Nephron progenitor cell (in vitro differentiated cells): ENCODE measurements at regions not wholly inside any gene's neighbourhood (a gene's known extent, or its start where the extent isn't known, plus 50 kb on each side); places are given as distances from the start of the nearest gene placed in this dataset.
A peak's percentile ranks its signal among the peaks of the same experiment; 100 is the strongest.
"Not testable (repeated sequence)": the region's sequence is repeated elsewhere in the genome, so short reads cannot be mapped to it uniquely, and the experiment has no call there.

ENCODE experiments used
- DNase-seq: peaks from one replicate; pipeline ENCODE4 v3.0.0; 2021
- H3K27ac Mint-ChIP-seq: 2 replicates; pipeline ENCODE4 v1.8.0; 2021; ENCODE audit warnings: mild to moderate bottlenecking, moderate library complexity, mixed read lengths
- H3K27me3 Mint-ChIP-seq: 2 replicates; pipeline ENCODE4 v1.8.0; 2021; ENCODE audit warnings: mild to moderate bottlenecking, low read depth, mixed read lengths; ENCODE audit not compliant: poor library complexity
- H3K36me3 Mint-ChIP-seq: 2 replicates; pipeline ENCODE4 v1.8.0; 2021; ENCODE audit warnings: low read depth, mixed read lengths
- H3K4me1 Mint-ChIP-seq: 2 replicates; pipeline ENCODE4 v1.8.0; 2021; ENCODE audit warnings: mixed read lengths
- H3K4me3 Mint-ChIP-seq: 2 replicates; pipeline ENCODE4 v1.8.0; 2021; ENCODE audit warnings: mild to moderate bottlenecking, moderate library complexity, mixed read lengths
- H3K9me3 Mint-ChIP-seq: 2 replicates; pipeline ENCODE4 v1.8.0; 2021; ENCODE audit warnings: mild to moderate bottlenecking, moderate library complexity, mixed read lengths

- not testable (repeated sequence) for DNase-seq, H3K4me3 Mint-ChIP-seq, H3K4me1 Mint-ChIP-seq, H3K27me3 Mint-ChIP-seq, H3K27ac Mint-ChIP-seq, H3K36me3 Mint-ChIP-seq, H3K9me3 Mint-ChIP-seq
Observed at GRCh38 chr2:87254562-87254961, 232.9 kb upstream of the PLGLB1 start.

- H3K36me3 Mint-ChIP-seq, DNase-seq, H3K27me3 Mint-ChIP-seq, H3K4me1 Mint-ChIP-seq, H3K27ac Mint-ChIP-seq, H3K4me3 Mint-ChIP-seq, H3K9me3 Mint-ChIP-seq: not testable (repeated sequence)
Observed at GRCh38 chr2:87255410-87255809, 233.8 kb upstream of the PLGLB1 start.

- not testable (repeated sequence) for H3K27ac Mint-ChIP-seq, H3K9me3 Mint-ChIP-seq, H3K4me1 Mint-ChIP-seq, H3K36me3 Mint-ChIP-seq, H3K4me3 Mint-ChIP-seq, H3K27me3 Mint-ChIP-seq, DNase-seq
Observed at GRCh38 chr2:87258887-87259286, 237.2 kb upstream of the PLGLB1 start.

GRCh38 chr2:87262184-87262702, 240.6 kb upstream of the PLGLB1 start:
- DNase-seq, H3K4me1 Mint-ChIP-seq, H3K4me3 Mint-ChIP-seq, H3K36me3 Mint-ChIP-seq, H3K27ac Mint-ChIP-seq, H3K9me3 Mint-ChIP-seq, H3K27me3 Mint-ChIP-seq: not testable (repeated sequence)

GRCh38 chr2:87263868-87264518, 242.3 kb upstream of the PLGLB1 start:
- H3K36me3 Mint-ChIP-seq, H3K4me1 Mint-ChIP-seq, H3K27ac Mint-ChIP-seq, H3K27me3 Mint-ChIP-seq, DNase-seq, H3K9me3 Mint-ChIP-seq, H3K4me3 Mint-ChIP-seq: not testable (repeated sequence)

- H3K27me3 Mint-ChIP-seq, H3K4me3 Mint-ChIP-seq, H3K4me1 Mint-ChIP-seq, H3K9me3 Mint-ChIP-seq, H3K27ac Mint-ChIP-seq, DNase-seq, H3K36me3 Mint-ChIP-seq: not testable (repeated sequence)
Observed at GRCh38 chr2:87275192-87275591, 253.5 kb upstream of the PLGLB1 start.

- not testable (repeated sequence) for DNase-seq, H3K9me3 Mint-ChIP-seq, H3K4me1 Mint-ChIP-seq, H3K27me3 Mint-ChIP-seq, H3K4me3 Mint-ChIP-seq, H3K36me3 Mint-ChIP-seq, H3K27ac Mint-ChIP-seq
Observed at GRCh38 chr2:87275974-87276629, 254.5 kb upstream of the PLGLB1 start.

- H3K27me3 Mint-ChIP-seq, H3K36me3 Mint-ChIP-seq, DNase-seq: not testable (repeated sequence)
Observed at GRCh38 chr2:87276673-87277072, 255.0 kb upstream of the PLGLB1 start.

GRCh38 chr2:87277734-87278133, 256.1 kb upstream of the PLGLB1 start:
- DNase-seq, H3K4me3 Mint-ChIP-seq, H3K27me3 Mint-ChIP-seq, H3K36me3 Mint-ChIP-seq, H3K4me1 Mint-ChIP-seq, H3K27ac Mint-ChIP-seq, H3K9me3 Mint-ChIP-seq: not testable (repeated sequence)

More at GRCh38 chr2:87276673-87277072, 255.0 kb upstream of the PLGLB1 start:
- not testable (repeated sequence) for H3K27ac Mint-ChIP-seq, H3K9me3 Mint-ChIP-seq, H3K4me3 Mint-ChIP-seq, H3K4me1 Mint-ChIP-seq

GRCh38 chr2:87280596-87281355, 259.1 kb upstream of the PLGLB1 start:
- not testable (repeated sequence) for H3K36me3 Mint-ChIP-seq, H3K4me1 Mint-ChIP-seq, DNase-seq, H3K4me3 Mint-ChIP-seq, H3K27ac Mint-ChIP-seq, H3K27me3 Mint-ChIP-seq, H3K9me3 Mint-ChIP-seq

GRCh38 chr2:87283735-87284470, 262.3 kb upstream of the PLGLB1 start:
- H3K4me1 Mint-ChIP-seq, H3K27me3 Mint-ChIP-seq, H3K9me3 Mint-ChIP-seq, DNase-seq, H3K4me3 Mint-ChIP-seq, H3K27ac Mint-ChIP-seq, H3K36me3 Mint-ChIP-seq: not testable (repeated sequence)

- not testable (repeated sequence) for DNase-seq, H3K9me3 Mint-ChIP-seq, H3K27ac Mint-ChIP-seq, H3K4me1 Mint-ChIP-seq, H3K27me3 Mint-ChIP-seq, H3K36me3 Mint-ChIP-seq, H3K4me3 Mint-ChIP-seq
Observed at GRCh38 chr2:87284471-87284772, 262.8 kb upstream of the PLGLB1 start.

GRCh38 chr2:87285139-87285538, 263.5 kb upstream of the PLGLB1 start:
- peak overlapping the region; percentile 61 for H3K27ac Mint-ChIP-seq
- not testable (repeated sequence) for H3K9me3 Mint-ChIP-seq, H3K4me3 Mint-ChIP-seq, H3K4me1 Mint-ChIP-seq, H3K27me3 Mint-ChIP-seq, DNase-seq, H3K36me3 Mint-ChIP-seq

GRCh38 chr2:87290566-87291307, 269.1 kb upstream of the PLGLB1 start:
- not testable (repeated sequence) for H3K36me3 Mint-ChIP-seq, H3K4me1 Mint-ChIP-seq, H3K27me3 Mint-ChIP-seq, H3K4me3 Mint-ChIP-seq, H3K27ac Mint-ChIP-seq, DNase-seq, H3K9me3 Mint-ChIP-seq
